Neuronal stem cell (in vitro differentiated cells): ENCODE measurements at regions not wholly inside any gene's neighbourhood (a gene's known extent, or its start where the extent isn't known, plus 50 kb on each side); places are given as distances from the start of the nearest gene placed in this dataset.

Experiments used
- DNase-seq: peaks from one replicate; pipeline ENCODE4 v3.0.0-alpha.2; 2013; ENCODE audit warnings: low spot score
- H2AFZ ChIP-seq: one replicate; pipeline ENCODE4 v1.6.1; 2013; ENCODE audit warnings: mild to moderate bottlenecking, low read length, inconsistent platforms
- H2AK5ac ChIP-seq: 2 replicates; pipeline ENCODE4 v1.6.1; 2013; ENCODE audit warnings: low read depth, mild to moderate bottlenecking, inconsistent platforms, low read length, moderate library complexity, mixed read lengths
- H2BK120ac ChIP-seq: 2 replicates; pipeline ENCODE4 v1.6.1; 2013; ENCODE audit warnings: low read depth, mild to moderate bottlenecking, inconsistent platforms, low read length, moderate library complexity, mixed read lengths
- H2BK12ac ChIP-seq: one replicate; pipeline ENCODE4 v1.6.1; 2013; ENCODE audit warnings: low read length, inconsistent platforms
- H2BK15ac ChIP-seq: 2 replicates; pipeline ENCODE4 v1.6.1; 2013; ENCODE audit warnings: mild to moderate bottlenecking, low read length, inconsistent platforms, mixed read lengths
- H2BK5ac ChIP-seq: one replicate; pipeline ENCODE4 v1.6.1; 2013; ENCODE audit warnings: inconsistent platforms, mild to moderate bottlenecking, low read length, moderate library complexity
- H3K14ac ChIP-seq: one replicate; pipeline ENCODE4 v1.6.1; 2013; ENCODE audit warnings: low read length, inconsistent platforms
- H3K18ac ChIP-seq: 2 replicates; pipeline ENCODE4 v1.6.1; 2013; ENCODE audit warnings: low read length, inconsistent platforms
- H3K23ac ChIP-seq: 2 replicates; pipeline ENCODE4 v1.6.1; 2013; ENCODE audit warnings: low read depth, mild to moderate bottlenecking, mixed read lengths, low read length, inconsistent platforms; ENCODE audit not compliant: poor library complexity
- H3K27ac ChIP-seq: replicated peaks from 3 replicates; pipeline ENCODE4 v1.5.1; 2013; ENCODE audit warnings: low read length, inconsistent platforms
- H3K27me3 ChIP-seq, 3 experiments: 2 replicates each; pipeline ENCODE4 v1.6.1; 2013; ENCODE audit warnings: low read length in 3 of 3, mild to moderate bottlenecking in 2 of 3, inconsistent platforms in 1 of 3, low read depth in 1 of 3, mixed read lengths in 1 of 3, moderate library complexity in 1 of 3; ENCODE audit not compliant: control insufficient read depth in 3 of 3, insufficient read depth in 3 of 3
- H3K36me3 ChIP-seq, 2 donors: replicated peaks in 1 of 2; 2 replicates each; pipeline ENCODE4 v1.6.1; 2013; ENCODE audit warnings: low read length in 2 of 2; ENCODE audit not compliant: control insufficient read depth in 2 of 2, insufficient read depth in 2 of 2
- H3K4ac ChIP-seq: 2 replicates; pipeline ENCODE4 v1.6.1; 2013; ENCODE audit warnings: inconsistent platforms, mild to moderate bottlenecking, low read length, moderate library complexity
- H3K4me1 ChIP-seq, 2 donors: 1 replicate in 1 of 2; 2 replicates in 1 of 2; pipeline ENCODE4 v1.6.1; 2013; ENCODE audit warnings: low read length in 2 of 2, low read depth in 1 of 2; ENCODE audit not compliant: control insufficient read depth in 2 of 2, insufficient read depth in 1 of 2
- H3K4me2 ChIP-seq: one replicate; pipeline ENCODE4 v1.6.1; 2013; ENCODE audit warnings: mild to moderate bottlenecking, low read length, inconsistent platforms; ENCODE audit not compliant: insufficient read depth, poor library complexity, severe bottlenecking
- H3K4me3 ChIP-seq, 2 donors: 2 replicates each; pipeline ENCODE4 v1.5.1; 2013; ENCODE audit warnings: low read length in 2 of 2, mild to moderate bottlenecking in 2 of 2, inconsistent platforms in 1 of 2, moderate library complexity in 1 of 2
- H3K79me1 ChIP-seq: one replicate; pipeline ENCODE4 v1.6.1; 2013; ENCODE audit warnings: low read depth, mild to moderate bottlenecking, inconsistent platforms, low read length, moderate library complexity
- H3K9ac ChIP-seq: one replicate; pipeline ENCODE4 v1.6.1; 2013; ENCODE audit warnings: mild to moderate bottlenecking, low read depth, low read length, inconsistent platforms; ENCODE audit not compliant: poor library complexity
- H3K9me3 ChIP-seq, 2 donors: replicated peaks in 1 of 2; 2 replicates each; pipeline versions ENCODE3 to v1.6.1; 2013; ENCODE audit warnings: low read length in 2 of 2, mild to moderate bottlenecking in 2 of 2, inconsistent platforms in 1 of 2, low read depth in 1 of 2, mixed read lengths in 1 of 2, moderate library complexity in 1 of 2; ENCODE audit not compliant: control insufficient read depth in 2 of 2, insufficient read depth in 1 of 2
- H4K8ac ChIP-seq: one replicate; pipeline ENCODE4 v1.6.1; 2013; ENCODE audit warnings: low read depth, mild to moderate bottlenecking, inconsistent platforms, low read length, moderate library complexity
- H4K91ac ChIP-seq: one replicate; pipeline ENCODE4 v1.6.1; 2013; ENCODE audit warnings: low read length, low read depth, mild to moderate bottlenecking, inconsistent platforms; ENCODE audit not compliant: poor library complexity
- WGBS, 2 donors: extraction: QIAGEN DNeasy Blood & Tissue Kit; methylation state at CpG; one replicate each; pipeline ENCODE4 v1.1.7; 2013; ENCODE audit warnings: missing lambda C conversion rate in 2 of 2, mixed read lengths in 1 of 2; ENCODE audit not compliant: insufficient read length in 2 of 2, insufficient replicate concordance in 1 of 2; ENCODE audit errors: extremely low coverage in 2 of 2; 5-methylcytosine and 5-hydroxymethylcytosine counted together

DNA sequence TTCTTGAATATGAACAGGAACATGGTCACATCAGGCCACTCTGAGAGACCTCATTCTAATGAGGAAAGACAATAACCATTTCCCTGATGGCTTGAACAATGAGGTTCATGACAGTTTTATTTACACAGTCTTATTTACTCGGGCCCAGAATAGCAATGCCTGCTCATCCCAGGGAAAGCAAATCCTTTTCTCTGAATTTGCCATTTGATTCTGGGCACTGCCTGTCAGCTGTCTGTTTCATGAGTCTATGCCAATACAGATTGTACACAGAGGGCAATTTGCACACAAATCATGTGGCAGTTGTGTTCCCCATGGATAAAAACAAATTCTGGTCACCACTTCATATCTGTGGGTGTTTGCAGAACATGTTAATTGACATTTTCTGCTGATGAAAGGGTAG, 492.5 kb downstream of the ACTL7B start:
- H2AFZ ChIP-seq: no peak overlapping the region
- H4K8ac ChIP-seq: no peak overlapping the region
- no peak overlapping the region for H3K9ac ChIP-seq
- no peak for DNase-seq
- H3K27me3 ChIP-seq: no peaks in the 10 kb centered on the region
- no peaks in the 10 kb centered on the region for H3K36me3 ChIP-seq
- no peak overlapping the region for H3K18ac ChIP-seq
- WGBS, 2 donors: no CpG with 5 or more reads among the region's 1 CpG
- no peaks in the 10 kb centered on the region for H3K4me1 ChIP-seq
- no peak overlapping the region for H3K4ac ChIP-seq
- H3K79me1 ChIP-seq: no peaks in the 10 kb centered on the region
- no peaks in the 10 kb centered on the region for H3K9me3 ChIP-seq
- no peak overlapping the region for H3K14ac ChIP-seq
- no peak overlapping the region for H3K23ac ChIP-seq
- H2BK5ac ChIP-seq: no peak overlapping the region
- no peak overlapping the region for H3K4me3 ChIP-seq
- no peak overlapping the region for H3K27ac ChIP-seq
- H2BK12ac ChIP-seq: no peak overlapping the region
- H4K91ac ChIP-seq: no peak overlapping the region
- no peak overlapping the region for H2BK120ac ChIP-seq
- no peak overlapping the region for H2BK15ac ChIP-seq
- H2AK5ac ChIP-seq: no peak overlapping the region
- H3K4me2 ChIP-seq: no peak overlapping the region

DNA sequence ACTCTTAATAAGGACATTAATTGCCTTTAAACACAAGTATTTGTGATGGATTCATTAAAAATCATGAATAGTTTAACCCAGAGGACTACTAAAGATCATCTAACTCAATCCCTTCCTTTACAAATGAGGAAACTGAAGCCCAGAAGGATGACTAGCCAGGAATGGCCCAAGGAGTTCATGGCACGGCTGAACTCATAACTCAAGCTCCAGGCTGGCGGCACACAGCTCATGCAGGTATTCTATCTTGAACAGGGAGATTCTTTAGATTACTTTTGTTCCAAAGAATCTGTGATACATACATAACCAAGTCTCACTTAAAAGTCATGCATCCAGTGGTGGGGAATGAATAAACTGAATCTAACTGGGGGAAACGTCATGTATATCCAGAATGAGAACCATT, 495.5 kb downstream of the ACTL7B start:
- Histone ChIP-seq H3K4me3 (no peak overlapping the region), H3K27ac (no peak overlapping the region), H3K23ac (no peak overlapping the region), H2AK5ac (no peak overlapping the region), H2BK12ac (no peak overlapping the region), H3K4me1 (no peaks in the 10 kb centered on the region), H4K91ac (no peak overlapping the region), H4K8ac (no peak overlapping the region), H2BK120ac (no peak overlapping the region), H3K9me3 (no peaks in the 10 kb centered on the region), H2BK5ac (no peak overlapping the region), H2BK15ac (no peak overlapping the region), H3K4ac (no peak overlapping the region), H3K9ac (no peak overlapping the region), H3K4me2 (no peak overlapping the region), H3K18ac (no peak overlapping the region), H3K79me1 (no peaks in the 10 kb centered on the region), H2AFZ (no peak overlapping the region), H3K14ac (no peak overlapping the region), H3K36me3 (no peaks in the 10 kb centered on the region), H3K27me3 (no peaks in the 10 kb centered on the region)
- WGBS, 2 donors: no CpG with 5 or more reads among the region's 3 CpGs
- no peak for DNase-seq

- Histone ChIP-seq H2AK5ac (no peak overlapping the region), H2BK120ac (no peak overlapping the region)
Observed at GRCh38 chr9:108356806-108357205, 499.0 kb downstream of the ACTL7B start.

DNA sequence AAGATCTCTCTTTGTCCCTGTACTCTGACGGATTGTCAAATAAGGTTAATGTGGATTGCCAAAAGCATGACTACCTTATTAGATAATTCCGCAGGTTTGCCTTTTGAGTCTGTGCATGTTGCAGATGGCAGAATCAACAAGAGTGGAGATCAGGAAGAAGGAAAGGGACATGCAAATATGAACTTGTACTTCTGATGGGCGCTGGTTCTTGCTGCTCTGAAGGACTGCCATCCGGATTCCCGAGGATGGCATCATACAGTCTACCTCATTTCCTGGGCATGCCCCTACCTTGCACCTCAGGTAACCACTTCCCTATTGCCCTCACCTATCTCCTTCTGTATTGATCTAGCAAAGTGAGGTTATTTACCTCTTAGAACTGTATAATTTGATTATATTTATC, 504.2 kb downstream of the ACTL7B start:
- Histone ChIP-seq H3K27ac (no peak overlapping the region), H3K9ac (no peak overlapping the region), H3K4me3 (no peak overlapping the region), H3K14ac (no peak overlapping the region), H2BK12ac (no peak overlapping the region), H2BK5ac (no peak overlapping the region), H4K8ac (no peak overlapping the region), H3K27me3 (no peaks in the 10 kb centered on the region), H3K4me1 (no peaks in the 10 kb centered on the region), H3K4ac (no peak overlapping the region), H3K79me1 (no peaks in the 10 kb centered on the region), H4K91ac (no peak overlapping the region), H2AFZ (no peak overlapping the region), H3K23ac (no peak overlapping the region), H3K4me2 (no peak overlapping the region), H3K9me3 (no peaks in the 10 kb centered on the region), H2AK5ac (no peak overlapping the region), H2BK15ac (no peak overlapping the region), H3K36me3 (no peaks in the 10 kb centered on the region), H3K18ac (no peak overlapping the region), H2BK120ac (no peak overlapping the region)
- WGBS, 2 donors: no CpG with 5 or more reads among the region's 5 CpGs
- no peak for DNase-seq

More at GRCh38 chr9:108356806-108357205, 499.0 kb downstream of the ACTL7B start:
- H3K23ac ChIP-seq: no peak overlapping the region
- H3K27me3 ChIP-seq: no peaks in the 10 kb centered on the region
- H3K9ac ChIP-seq: no peak overlapping the region
- no peak overlapping the region for H4K91ac ChIP-seq
- H3K4me1 ChIP-seq: no peaks in the 10 kb centered on the region
- H3K4ac ChIP-seq: no peak overlapping the region
- no peak overlapping the region for H3K18ac ChIP-seq
- no peaks in the 10 kb centered on the region for H3K9me3 ChIP-seq
- H3K36me3 ChIP-seq: no peaks in the 10 kb centered on the region
- no peak overlapping the region for H2BK12ac ChIP-seq
- no peak overlapping the region for H3K4me2 ChIP-seq
- H3K14ac ChIP-seq: no peak overlapping the region
- H2BK5ac ChIP-seq: no peak overlapping the region
- DNase-seq: no peak
- no peak overlapping the region for H2BK15ac ChIP-seq
- no CpG with 5 or more reads among the region's 2 CpGs for WGBS, 2 donors
- H3K27ac ChIP-seq: no peak overlapping the region
- H4K8ac ChIP-seq: no peak overlapping the region
- no peak overlapping the region for H3K4me3 ChIP-seq
- no peaks in the 10 kb centered on the region for H3K79me1 ChIP-seq
- no peak overlapping the region for H2AFZ ChIP-seq
